GM23338 (cell line): ENCODE measurements at regions not wholly inside any gene's neighbourhood (a gene's known extent, or its start where the extent isn't known, plus 50 kb on each side); places are given as distances from the start of the nearest gene placed in this dataset.

Experiments
- CREB1 ChIP-seq: fragments of 250-450 bp; sonication (Bioruptor Pico); IDR thresholded peaks from 2 replicates; pipeline ENCODE4 v1.5.0; 2020; ENCODE audit warnings: low read depth, mild to moderate bottlenecking, moderate library complexity
- CTCF ChIP-seq, 2 experiments: fragments of 200-600 bp in 1 of 2; sonication (generic) in 1 of 2; conservative IDR thresholded peaks; 2 replicates each; pipeline versions ENCODE4 v1.5.1 to v1.6.1; 2016 to 2017; ENCODE audit warnings: antibody characterized with exemption in 2 of 2, low read depth in 2 of 2, mild to moderate bottlenecking in 2 of 2, moderate library complexity in 1 of 2
- EZH2 ChIP-seq: fragments of 200-600 bp; sonication (generic); IDR thresholded peaks from one replicate; pipeline ENCODE4 v1.8.0; 2017; ENCODE audit warnings: antibody characterized with exemption, mild to moderate bottlenecking, low read depth; ENCODE audit not compliant: unreplicated experiment
- EZH2phosphoT487 ChIP-seq: fragments of 200-600 bp; sonication (generic); IDR thresholded peaks from one replicate; pipeline ENCODE4 v1.8.1; 2018; ENCODE audit warnings: antibody characterized with exemption; ENCODE audit not compliant: unreplicated experiment
- JUNB ChIP-seq: IDR thresholded peaks from one replicate; pipeline ENCODE4 v1.6.1; 2016; ENCODE audit warnings: antibody characterized with exemption; ENCODE audit not compliant: unreplicated experiment
- NANOG ChIP-seq: IDR thresholded peaks from 2 replicates; pipeline ENCODE4 v1.6.1; 2016; ENCODE audit warnings: antibody characterized with exemption, borderline replicate concordance
- POLR2AphosphoS5 ChIP-seq: IDR thresholded peaks from 2 replicates; pipeline ENCODE4 v1.6.1; 2016; ENCODE audit warnings: antibody characterized with exemption, low read depth
- REST ChIP-seq: IDR thresholded peaks from one replicate; pipeline ENCODE4 v1.6.1; 2018; ENCODE audit warnings: antibody characterized with exemption; ENCODE audit not compliant: unreplicated experiment
- STAT1 ChIP-seq: IDR thresholded peaks from one replicate; pipeline ENCODE4 v1.6.1; 2016; ENCODE audit warnings: antibody characterized with exemption; ENCODE audit not compliant: unreplicated experiment
- ZNF462 ChIP-seq: fragments of 250-450 bp; sonication (Bioruptor Pico); IDR thresholded peaks from 2 replicates; pipeline ENCODE4 v1.5.0; 2020; ENCODE audit warnings: mild to moderate bottlenecking, moderate library complexity
- TF ChIP-seq, protein P1 (sequence below): IDR thresholded peaks from 2 replicates; pipeline ENCODE4 v1.6.1; 2016; ENCODE audit warnings: antibody characterized with exemption

DNA sequence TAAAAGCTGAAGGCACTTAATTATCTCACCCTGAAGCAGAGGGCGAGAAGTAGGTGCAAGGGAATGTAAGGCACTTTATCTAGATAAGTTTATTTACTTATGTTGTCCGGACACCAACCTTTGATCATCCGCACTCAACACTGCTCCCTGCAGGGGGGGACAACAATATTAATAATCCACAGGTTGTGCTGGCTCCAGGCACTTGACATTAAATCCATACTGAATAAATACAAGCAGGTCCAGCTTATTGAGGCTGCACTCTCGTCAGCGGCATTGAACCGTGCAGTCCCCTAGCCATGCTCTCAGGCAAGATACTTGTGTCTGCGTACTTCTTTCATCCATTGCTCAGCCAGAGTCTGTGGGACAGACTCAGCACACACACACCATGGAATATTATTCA is 374.5 kb upstream of the NBEA start:
- TF ChIP-seq CTCF (conservative IDR thresholded peaks at IDR 0.05; ENCODE audit: low read depth in 2 of 2) (no peak), EZH2phosphoT487 (no peak), POLR2AphosphoS5 (no peak), EZH2 (no peak), NANOG (no peak), REST (no peak), CREB1 (CRISPR knock-in tag) (no peak), STAT1 (no peak), JUNB (no peak), ZNF462 (no peak)
- TF ChIP-seq, protein P1, sequence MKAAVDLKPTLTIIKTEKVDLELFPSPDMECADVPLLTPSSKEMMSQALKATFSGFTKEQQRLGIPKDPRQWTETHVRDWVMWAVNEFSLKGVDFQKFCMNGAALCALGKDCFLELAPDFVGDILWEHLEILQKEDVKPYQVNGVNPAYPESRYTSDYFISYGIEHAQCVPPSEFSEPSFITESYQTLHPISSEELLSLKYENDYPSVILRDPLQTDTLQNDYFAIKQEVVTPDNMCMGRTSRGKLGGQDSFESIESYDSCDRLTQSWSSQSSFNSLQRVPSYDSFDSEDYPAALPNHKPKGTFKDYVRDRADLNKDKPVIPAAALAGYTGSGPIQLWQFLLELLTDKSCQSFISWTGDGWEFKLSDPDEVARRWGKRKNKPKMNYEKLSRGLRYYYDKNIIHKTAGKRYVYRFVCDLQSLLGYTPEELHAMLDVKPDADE = no peak
